SU-DHL-6 (cell line): ENCODE measurements at regions not wholly inside any gene's neighbourhood (a gene's known extent, or its start where the extent isn't known, plus 50 kb on each side); places are given as distances from the start of the nearest gene placed in this dataset.

Experiments used
- CTCF ChIP-seq: fragments of 200-600 bp; sonication (generic); IDR thresholded peaks from one replicate; pipeline ENCODE4 v1.5.1; 2017; ENCODE audit warnings: antibody characterized with exemption, mild to moderate bottlenecking, low read length, moderate library complexity; ENCODE audit not compliant: insufficient read depth, poor library complexity, severe bottlenecking
- EZH2phosphoT487 ChIP-seq: fragments of 200-600 bp; sonication (generic), shearing (Covaris generic); conservative IDR thresholded peaks from 2 replicates; pipeline ENCODE4 v1.6.1; 2018; ENCODE audit warnings: mild to moderate bottlenecking, antibody characterized with exemption, low read length, moderate library complexity, mixed read lengths

GRCh38 chr11:122232985-122233384, 117.0 kb upstream of the BLID start:
- TF ChIP-seq CTCF, result no peak
- no peak for TF ChIP-seq EZH2phosphoT487
